Body of pancreas (tissue), 4 donors: ENCODE measurements at regions not wholly inside any gene's neighbourhood (a gene's known extent, or its start where the extent isn't known, plus 50 kb on each side); places are given as distances from the start of the nearest gene placed in this dataset.

Experiments used
- ATAC-seq: fragments of 150-250 bp; one replicate; pipeline ENCODE4 v1.9.1; 2016
- DNase-seq, 4 donors: peaks; one replicate each; pipeline ENCODE4 v3.0.0-alpha.2; 2019
- H3K27ac ChIP-seq, 4 donors: fragments of 200-600 bp; sonication (generic); 1 replicate in 3 of 4; 2 replicates in 1 of 4; pipeline versions ENCODE4 v1.5.1 to v1.6.1; 2016 to 2019; ENCODE audit warnings: mild to moderate bottlenecking in 1 of 4, mixed read lengths in 1 of 4, moderate library complexity in 1 of 4
- H3K27me3 ChIP-seq, 2 donors: fragments of 200-600 bp; sonication (generic); one replicate each; pipeline ENCODE4 v1.6.0; 2016; ENCODE audit warnings: mild to moderate bottlenecking in 1 of 2
- H3K36me3 ChIP-seq, 2 donors: fragments of 200-600 bp; sonication (generic); replicated peaks in 1 of 2; 2 replicates each; pipeline ENCODE4 v1.5.1; 2016; ENCODE audit warnings: low read depth in 2 of 2; ENCODE audit not compliant: insufficient read depth in 1 of 2
- H3K4me1 ChIP-seq: fragments of 200-600 bp; sonication (generic); one replicate; pipeline ENCODE4 v1.6.0; 2016
- H3K4me3 ChIP-seq, 2 donors: fragments of 200-600 bp; sonication (generic); 1 replicate in 1 of 2; 2 replicates in 1 of 2; pipeline ENCODE4 v1.5.1; 2016 to 2019
- H3K9me3 ChIP-seq, 3 donors: fragments of 200-600 bp; sonication (generic); 1 replicate in 2 of 3; 2 replicates in 1 of 3; pipeline ENCODE4 v1.5.1; 2016
- POLR2A ChIP-seq, 3 donors: fragments of 450-650 bp; IDR thresholded peaks; one replicate each; pipeline ENCODE4 v1.6.1; 2016; ENCODE audit warnings: antibody characterized with exemption in 3 of 3, mild to moderate bottlenecking in 2 of 3
- WGBS, 2 donors: methylation state at CpG; one replicate each; pipeline ENCODE4 v1.1.5; 2017; 5-methylcytosine and 5-hydroxymethylcytosine counted together
- intact Hi-C: fragments of 100-400 bp; cut with DNase I; formaldehyde crosslinking; loops from one replicate; pipeline ENCODE4 v1.15.1; 2023
- TF ChIP-seq, protein P1 (sequence below), 7 experiments: fragments of 450-650 bp in 4 of 7; fragments of 200-600 bp in 3 of 7; sonication (generic) in 3 of 7; IDR thresholded peaks; one replicate each; pipeline ENCODE4 v1.5.1; 2016 to 2019; ENCODE audit warnings: antibody characterized with exemption in 7 of 7

DNA sequence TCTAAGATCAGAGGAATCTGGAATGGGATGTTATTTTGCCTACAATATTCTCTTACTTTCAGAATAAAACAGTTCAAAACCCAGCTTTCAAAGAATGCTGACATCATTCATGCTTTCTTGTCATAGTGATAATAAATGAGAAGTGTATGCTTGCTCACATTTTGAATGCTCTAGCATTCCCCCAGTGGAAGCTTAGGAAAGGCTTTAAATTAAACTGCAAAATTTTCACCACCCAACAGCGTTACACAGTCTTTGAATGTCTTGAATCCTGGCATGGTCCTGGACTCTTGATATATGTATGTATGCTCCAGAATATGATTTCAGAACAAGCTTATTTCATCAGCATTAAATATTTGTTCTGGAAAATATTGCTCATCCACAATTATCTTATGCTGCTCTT, 964.3 kb upstream of the NUDT12 start:
- H3K4me3 ChIP-seq: no peak overlapping the region
- 83 to 84% methylated on average over 1 of the region's 1 CpG for WGBS, 2 donors
- H3K36me3 ChIP-seq: no peaks in the 10 kb centered on the region

DNA sequence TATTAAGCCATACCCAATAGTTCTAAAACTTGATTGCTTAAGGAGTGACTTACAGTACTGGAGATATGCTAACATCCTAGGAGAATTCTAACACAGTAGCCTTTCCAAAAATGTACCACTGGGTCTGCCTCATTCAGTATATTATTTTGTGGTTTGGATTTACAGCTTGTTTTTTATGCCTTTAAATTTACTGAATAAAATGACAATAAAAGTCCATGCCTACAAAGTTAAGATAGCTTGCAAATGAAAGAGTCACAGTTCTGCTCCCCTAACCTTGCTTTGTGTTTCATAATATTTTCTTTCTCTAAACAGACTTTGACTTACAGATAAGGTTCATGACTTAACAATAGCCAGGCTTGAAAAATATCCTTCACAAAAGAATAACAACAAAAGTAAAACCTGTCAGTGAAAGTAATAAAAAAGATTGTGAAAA, 951.1 kb upstream of the NUDT12 start:
- no peak overlapping the region for H3K4me3 ChIP-seq
- no peak overlapping the region for H3K27ac ChIP-seq
- no peaks in the 10 kb centered on the region for H3K4me1 ChIP-seq
- no peak for ATAC-seq
- H3K27me3 ChIP-seq: no peaks in the 10 kb centered on the region
- TF ChIP-seq POLR2A (IDR thresholded peaks at IDR 0.05): no peak
- TF ChIP-seq, protein P1, sequence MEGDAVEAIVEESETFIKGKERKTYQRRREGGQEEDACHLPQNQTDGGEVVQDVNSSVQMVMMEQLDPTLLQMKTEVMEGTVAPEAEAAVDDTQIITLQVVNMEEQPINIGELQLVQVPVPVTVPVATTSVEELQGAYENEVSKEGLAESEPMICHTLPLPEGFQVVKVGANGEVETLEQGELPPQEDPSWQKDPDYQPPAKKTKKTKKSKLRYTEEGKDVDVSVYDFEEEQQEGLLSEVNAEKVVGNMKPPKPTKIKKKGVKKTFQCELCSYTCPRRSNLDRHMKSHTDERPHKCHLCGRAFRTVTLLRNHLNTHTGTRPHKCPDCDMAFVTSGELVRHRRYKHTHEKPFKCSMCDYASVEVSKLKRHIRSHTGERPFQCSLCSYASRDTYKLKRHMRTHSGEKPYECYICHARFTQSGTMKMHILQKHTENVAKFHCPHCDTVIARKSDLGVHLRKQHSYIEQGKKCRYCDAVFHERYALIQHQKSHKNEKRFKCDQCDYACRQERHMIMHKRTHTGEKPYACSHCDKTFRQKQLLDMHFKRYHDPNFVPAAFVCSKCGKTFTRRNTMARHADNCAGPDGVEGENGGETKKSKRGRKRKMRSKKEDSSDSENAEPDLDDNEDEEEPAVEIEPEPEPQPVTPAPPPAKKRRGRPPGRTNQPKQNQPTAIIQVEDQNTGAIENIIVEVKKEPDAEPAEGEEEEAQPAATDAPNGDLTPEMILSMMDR (IDR thresholded peaks at IDR 0.05): no peak
- DNase-seq: no peak
- intact Hi-C loops: no loop called here
- H3K9me3 ChIP-seq: no peaks in the 10 kb centered on the region
- H3K36me3 ChIP-seq: no peaks in the 10 kb centered on the region

More for the DNA sequence above, 964.3 kb upstream of the NUDT12 start:
- no peaks in the 10 kb centered on the region for H3K9me3 ChIP-seq
- intact Hi-C loops: no loop called here
- TF ChIP-seq, protein P1 (IDR thresholded peaks at IDR 0.05): no peak
- no peak for TF ChIP-seq POLR2A (IDR thresholded peaks at IDR 0.05)
- H3K27me3 ChIP-seq: no peaks in the 10 kb centered on the region
- DNase-seq (no peak), ATAC-seq (no peak)
- H3K27ac ChIP-seq: no peak overlapping the region
- no peaks in the 10 kb centered on the region for H3K4me1 ChIP-seq

DNA sequence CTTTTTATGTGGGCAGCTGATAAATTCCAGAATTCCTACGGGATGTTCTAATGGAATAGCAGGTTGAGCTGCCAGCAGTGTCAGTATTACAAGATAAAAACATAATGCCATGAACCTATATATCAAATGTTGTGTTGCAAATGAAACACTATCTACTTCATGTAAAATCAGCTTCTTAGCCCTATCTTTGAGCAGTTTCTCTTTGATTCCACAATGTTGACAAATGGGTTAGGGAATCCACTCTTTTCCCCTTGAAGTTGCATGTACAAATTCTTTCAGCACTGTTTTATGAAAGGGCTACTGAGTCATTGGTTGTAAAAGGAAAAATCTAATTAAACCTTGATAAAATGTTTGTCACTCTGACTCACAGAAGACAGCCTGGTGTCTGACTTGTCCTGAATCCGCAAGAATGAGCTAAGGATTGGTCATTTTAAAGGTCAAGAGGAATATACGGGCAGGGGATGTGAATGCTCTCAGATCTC, 950.6 kb upstream of the NUDT12 start:
- DNase-seq (no peak), ATAC-seq (no peak)
- no peak overlapping the region for H3K27ac ChIP-seq
- no peaks in the 10 kb centered on the region for H3K4me1 ChIP-seq
- H3K36me3 ChIP-seq: no peaks in the 10 kb centered on the region
- TF ChIP-seq POLR2A (IDR thresholded peaks at IDR 0.05): no peak
- TF ChIP-seq, protein P1 (IDR thresholded peaks at IDR 0.05): no peak
- 52 to 58% methylated on average over 3 of the region's 3 CpGs for WGBS, 2 donors
- H3K9me3 ChIP-seq: no peaks in the 10 kb centered on the region
- intact Hi-C loops: no loop called here
- H3K4me3 ChIP-seq: no peak overlapping the region
- H3K27me3 ChIP-seq: no peaks in the 10 kb centered on the region

DNA sequence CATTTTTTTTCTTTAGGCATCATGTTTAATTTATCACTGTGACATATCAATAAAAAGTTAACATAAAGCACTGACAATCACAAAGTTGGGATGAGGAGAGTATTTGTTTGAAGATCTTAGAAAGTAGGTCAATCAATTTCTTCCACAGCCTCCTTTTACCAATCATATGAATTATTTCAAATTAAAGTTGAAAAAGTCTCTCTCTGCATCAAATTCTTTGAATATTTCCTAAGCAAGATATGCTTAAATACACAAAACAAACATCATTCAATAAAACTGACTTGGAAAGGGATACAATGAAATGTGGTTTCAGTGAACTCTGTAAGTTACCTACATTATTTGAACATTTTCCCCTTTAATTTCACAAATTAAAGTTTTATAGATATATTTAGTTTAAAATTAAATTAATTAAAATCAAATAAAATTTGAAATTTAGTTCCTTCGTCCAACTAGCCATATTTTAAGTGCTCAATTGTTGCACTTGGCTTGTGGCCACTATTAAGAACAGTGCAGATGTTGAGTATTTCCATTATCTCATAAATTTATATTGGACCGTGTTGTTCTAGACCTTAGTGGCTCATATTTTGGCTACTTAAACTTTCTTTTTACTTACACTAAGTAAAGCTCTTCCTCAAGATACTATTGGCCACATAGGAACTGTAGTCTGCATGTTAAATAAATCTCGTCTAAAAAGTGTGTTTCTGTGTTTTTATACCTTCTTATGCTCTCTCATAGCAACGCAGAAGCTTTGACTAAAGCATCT, 949.7 kb upstream of the NUDT12 start:
- DNase-seq (no peak), ATAC-seq (no peak)
- H3K4me1 ChIP-seq: no peaks in the 10 kb centered on the region
- H3K27ac ChIP-seq: no peak overlapping the region
- H3K36me3 ChIP-seq: no peaks in the 10 kb centered on the region
- H3K9me3 ChIP-seq: no peaks in the 10 kb centered on the region
- intact Hi-C loops: no loop called here
- H3K4me3 ChIP-seq: no peak overlapping the region
- TF ChIP-seq, protein P1 (IDR thresholded peaks at IDR 0.05): no peak
- TF ChIP-seq POLR2A (IDR thresholded peaks at IDR 0.05): no peak
- WGBS, 2 donors: 57% methylated on average over 4 of the region's 4 CpGs
- H3K27me3 ChIP-seq: no peaks in the 10 kb centered on the region

DNA sequence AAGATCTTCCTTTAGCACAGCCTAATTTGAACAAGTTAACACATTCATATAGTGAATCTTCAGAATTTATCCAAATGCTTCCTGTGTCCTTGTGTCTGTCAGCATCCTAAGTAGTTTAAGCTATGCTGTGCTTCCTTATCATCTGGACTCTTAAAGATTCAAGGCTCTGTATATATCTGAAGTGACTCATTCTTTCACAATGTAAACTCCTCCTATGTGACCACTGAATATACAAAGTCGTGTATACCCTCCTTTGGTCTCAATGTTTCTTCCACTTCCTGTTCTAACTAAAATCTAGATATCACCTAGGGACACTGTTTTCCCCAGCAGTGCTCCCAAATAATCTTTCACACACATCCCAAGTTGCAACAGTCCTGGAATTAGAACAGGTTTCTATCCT, 935.7 kb upstream of the NUDT12 start:
- intact Hi-C loops: no loop called here
- Histone ChIP-seq H3K27ac (no peak overlapping the region), H3K27me3 (no peaks in the 10 kb centered on the region), H3K36me3 (no peaks in the 10 kb centered on the region), H3K9me3 (no peaks in the 10 kb centered on the region), H3K4me1 (no peaks in the 10 kb centered on the region), H3K4me3 (no peak overlapping the region)
- WGBS, 2 donors: 28 to 29% methylated on average over 1 of the region's 1 CpG
- ATAC-seq: no peak
- TF ChIP-seq, protein P1 (IDR thresholded peaks at IDR 0.05): no peak
- TF ChIP-seq POLR2A (IDR thresholded peaks at IDR 0.05): no peak
- DNase-seq: no peak
